Stomach smooth muscle (tissue), 2 donors: ENCODE measurements at regions not wholly inside any gene's neighbourhood (a gene's known extent, or its start where the extent isn't known, plus 50 kb on each side); places are given as distances from the start of the nearest gene placed in this dataset.
"Not testable (repeated sequence)": the region's sequence is repeated elsewhere in the genome, so short reads cannot be mapped to it uniquely, and the experiment has no call there.

ENCODE experiments used
- H3K27ac ChIP-seq: one replicate; pipeline ENCODE4 v1.7.0; 2013; ENCODE audit warnings: mild to moderate bottlenecking, low read length, inconsistent platforms
- H3K27me3 ChIP-seq, 2 donors: one replicate each; pipeline ENCODE4 v1.7.0; 2013; ENCODE audit warnings: low read length in 2 of 2; ENCODE audit not compliant: insufficient read depth in 2 of 2, control insufficient read depth in 1 of 2
- H3K36me3 ChIP-seq, 2 donors: one replicate each; pipeline ENCODE4 v1.7.0; 2013; ENCODE audit warnings: low read length in 2 of 2; ENCODE audit not compliant: control insufficient read depth in 2 of 2, insufficient read depth in 2 of 2
- H3K4me1 ChIP-seq: one replicate; pipeline ENCODE4 v1.7.0; 2013; ENCODE audit warnings: low read length; ENCODE audit not compliant: control insufficient read depth, insufficient read depth
- H3K4me3 ChIP-seq, 2 donors: one replicate each; pipeline ENCODE4 v1.7.0; 2013; ENCODE audit warnings: low read length in 2 of 2
- H3K9ac ChIP-seq, 2 donors: one replicate each; pipeline ENCODE4 v1.7.0; 2013; ENCODE audit warnings: low read length in 2 of 2, mild to moderate bottlenecking in 1 of 2
- H3K9me3 ChIP-seq, 2 donors: one replicate each; pipeline ENCODE4 v1.7.0; 2013; ENCODE audit warnings: low read length in 2 of 2; ENCODE audit not compliant: control insufficient read depth in 2 of 2
- donor health status: healthy.
- donor health status: Pancreatic carcinoma.

DNA sequence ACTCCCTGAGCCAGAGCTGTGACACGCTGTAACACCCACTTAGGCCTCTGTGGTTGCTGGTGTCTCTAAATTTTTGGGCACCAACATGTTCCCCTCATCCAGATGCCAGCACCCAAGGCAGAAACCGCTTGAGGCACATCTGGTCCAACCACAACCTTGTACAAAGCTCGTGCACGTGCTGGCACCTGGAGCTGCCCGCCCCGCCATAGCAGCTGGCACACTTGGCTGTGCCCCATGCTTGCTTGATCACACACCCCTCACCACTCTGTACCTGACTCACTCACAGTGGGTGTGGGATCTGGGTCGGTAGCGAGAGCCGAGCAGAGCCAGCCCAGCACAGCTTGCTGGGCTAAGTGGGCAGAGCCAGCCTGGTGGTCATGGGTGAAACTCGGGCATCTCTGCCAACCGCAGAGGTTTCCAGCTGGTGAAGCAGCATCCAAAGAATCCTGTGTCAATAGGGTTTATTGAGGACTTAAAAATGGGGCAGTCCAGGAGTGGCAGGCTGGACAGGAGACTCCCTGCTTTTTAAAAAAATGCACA lies 1210.4 kb downstream of the TYW1 start:
- Histone ChIP-seq H3K4me1 (no peaks in the 10 kb centered on the region), H3K36me3 (no peaks in the 10 kb centered on the region), H3K9ac (no peak overlapping the region), H3K9me3 (no peaks in the 10 kb centered on the region), H3K27me3 (no peaks in the 10 kb centered on the region), H3K27ac (no peak overlapping the region), H3K4me3 (no peak overlapping the region)

DNA sequence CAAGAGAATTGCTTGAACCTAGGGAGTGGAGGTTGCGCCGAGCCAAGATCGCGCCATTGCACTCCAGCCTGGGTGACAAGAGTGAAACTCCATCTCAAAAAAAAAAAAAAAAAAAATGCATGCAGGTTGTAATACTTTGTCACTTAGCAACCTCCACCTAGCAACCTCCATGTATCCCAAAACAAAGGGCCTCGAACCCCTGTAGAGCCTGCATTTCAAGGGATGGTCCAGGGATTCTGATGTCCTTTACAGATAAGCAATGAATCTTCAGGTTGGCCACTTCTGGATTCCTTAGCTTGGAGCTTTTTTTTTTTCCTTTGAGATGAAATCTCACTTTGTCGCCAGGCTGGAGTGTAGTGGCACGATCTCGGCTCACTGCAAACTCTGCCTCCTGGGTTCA lies 1211.0 kb downstream of the TYW1 start:
- Histone ChIP-seq H3K9ac (no peak overlapping the region), H3K4me1 (no peaks in the 10 kb centered on the region), H3K36me3 (no peaks in the 10 kb centered on the region), H3K4me3 (no peak overlapping the region), H3K9me3 (no peaks in the 10 kb centered on the region), H3K27ac (no peak overlapping the region), H3K27me3 (no peaks in the 10 kb centered on the region)

DNA sequence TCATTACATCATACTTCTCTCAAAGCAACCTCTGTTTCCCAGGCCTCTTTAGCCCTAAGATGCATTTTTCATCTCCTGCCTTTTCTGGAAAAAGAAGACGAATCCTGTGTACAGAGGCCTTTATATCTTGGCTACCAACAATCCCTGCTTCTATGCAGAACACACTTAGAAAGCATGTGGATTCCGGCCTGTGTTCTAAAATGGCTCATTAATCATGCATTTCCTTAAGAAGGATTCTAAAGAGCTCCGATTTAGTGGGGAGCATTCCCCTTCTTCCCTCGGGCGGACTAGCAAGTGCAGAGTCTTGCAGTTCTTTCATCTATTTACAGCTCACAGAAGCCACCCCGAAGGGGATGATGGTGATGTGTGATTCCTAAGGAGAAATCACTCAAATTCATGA lies 1212.9 kb downstream of the TYW1 start:
- Histone ChIP-seq H3K27me3 (no peaks in the 10 kb centered on the region), H3K9ac (no peak overlapping the region), H3K36me3 (no peaks in the 10 kb centered on the region), H3K4me3 (no peak overlapping the region), H3K4me1 (no peaks in the 10 kb centered on the region), H3K27ac (no peak overlapping the region), H3K9me3 (no peaks in the 10 kb centered on the region)

DNA sequence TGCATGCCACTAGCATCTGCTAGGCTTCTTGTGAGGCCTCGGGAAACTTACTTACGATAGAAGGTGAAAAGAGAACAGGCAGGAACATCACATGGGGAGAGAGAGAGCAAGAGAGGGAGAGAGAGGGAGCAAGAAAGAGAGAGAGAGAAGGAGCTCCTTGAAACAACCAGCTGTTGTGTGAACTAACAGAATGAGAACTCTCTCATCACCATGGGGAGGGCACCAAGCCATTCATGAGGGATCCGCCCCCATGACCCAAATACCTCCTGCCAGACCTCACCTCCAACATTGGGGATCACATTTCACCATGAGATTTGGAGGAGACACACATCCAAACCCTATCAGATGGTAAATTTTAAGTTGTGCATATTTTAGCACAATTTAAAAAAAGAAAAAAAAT lies 1217.2 kb downstream of the TYW1 start:
- no peaks in the 10 kb centered on the region for H3K9me3 ChIP-seq
- no peaks in the 10 kb centered on the region for H3K36me3 ChIP-seq

DNA sequence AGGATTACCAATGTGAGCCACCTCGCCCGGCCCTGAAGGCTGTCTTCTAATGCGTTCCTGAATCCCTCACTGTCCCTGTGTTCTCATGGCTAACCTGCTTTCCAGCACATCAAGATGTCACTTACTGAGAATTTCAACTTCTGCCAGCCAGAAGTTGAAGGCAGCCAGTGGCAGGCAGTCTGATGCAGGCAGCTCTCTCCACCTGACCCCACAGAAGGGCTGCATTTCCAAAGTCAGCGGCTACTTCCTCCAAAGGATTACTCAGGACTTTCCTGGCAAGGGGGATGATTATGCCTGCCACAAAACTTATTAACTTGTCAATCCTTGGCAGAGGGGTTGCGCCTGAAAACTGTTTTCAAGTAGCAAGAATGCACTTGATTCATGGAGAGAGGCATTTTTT lies 1219.4 kb downstream of the TYW1 start:
- no peaks in the 10 kb centered on the region for H3K4me1 ChIP-seq
- H3K27ac ChIP-seq, result no peak overlapping the region
- no peak overlapping the region for H3K9ac ChIP-seq
- no peaks in the 10 kb centered on the region for H3K36me3 ChIP-seq
- H3K27me3 ChIP-seq, result no peaks in the 10 kb centered on the region
- no peak overlapping the region for H3K4me3 ChIP-seq
- no peaks in the 10 kb centered on the region for H3K9me3 ChIP-seq

More for the DNA sequence above, 1217.2 kb downstream of the TYW1 start:
- H3K27me3 ChIP-seq, result no peaks in the 10 kb centered on the region
- no peak overlapping the region for H3K4me3 ChIP-seq
- no peak overlapping the region for H3K27ac ChIP-seq
- H3K9ac ChIP-seq, result no peak overlapping the region
- no peaks in the 10 kb centered on the region for H3K4me1 ChIP-seq

DNA sequence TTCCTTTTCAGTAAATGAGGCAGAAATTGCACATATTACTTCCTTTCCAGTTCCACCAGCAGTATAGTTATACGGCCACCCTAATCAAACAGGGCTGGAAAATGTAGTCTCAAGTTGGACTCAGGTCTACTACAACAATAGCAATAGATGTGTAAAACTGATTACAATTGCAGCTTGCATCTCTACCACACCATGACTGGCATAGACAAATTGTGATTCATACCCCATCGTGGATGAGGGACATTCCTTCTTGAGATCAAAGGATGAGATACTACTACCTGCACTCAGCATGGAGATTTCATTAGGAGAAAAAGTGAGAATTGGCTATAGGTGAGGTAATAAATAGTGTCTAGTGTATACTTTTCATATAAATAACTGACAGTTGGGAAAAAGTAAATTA lies 1220.8 kb downstream of the TYW1 start:
- Histone ChIP-seq H3K9ac (no peak overlapping the region), H3K4me3 (no peak overlapping the region), H3K9me3 (no peaks in the 10 kb centered on the region), H3K27me3 (no peaks in the 10 kb centered on the region), H3K27ac (no peak overlapping the region), H3K36me3 (no peaks in the 10 kb centered on the region), H3K4me1 (no peaks in the 10 kb centered on the region)

DNA sequence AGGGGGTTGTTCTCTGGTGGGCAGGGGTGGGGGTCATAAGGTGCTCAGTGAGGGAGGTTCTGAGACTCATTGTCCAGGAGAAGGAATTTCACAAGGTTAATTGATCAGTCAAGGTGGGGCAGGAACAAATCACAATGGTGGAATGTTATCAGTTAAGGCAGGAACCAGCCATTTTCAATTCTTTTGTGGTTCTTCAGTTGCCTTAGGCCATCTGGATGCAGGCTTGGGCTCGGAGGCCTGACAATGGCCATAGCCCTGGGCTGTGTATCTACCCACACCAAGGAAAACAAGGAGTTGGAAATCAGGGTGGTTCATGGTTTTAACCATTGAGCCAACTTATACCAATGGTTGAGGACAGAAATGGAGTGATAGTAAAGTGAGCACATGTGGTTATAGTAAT lies 1221.8 kb downstream of the TYW1 start:
- H3K9me3 ChIP-seq, result no peaks in the 10 kb centered on the region
- H3K27me3 ChIP-seq, result no peaks in the 10 kb centered on the region
- no peaks in the 10 kb centered on the region for H3K4me1 ChIP-seq
- no peak overlapping the region for H3K9ac ChIP-seq
- no peak overlapping the region for H3K27ac ChIP-seq
- H3K4me3 ChIP-seq, result no peak overlapping the region
- H3K36me3 ChIP-seq, result no peaks in the 10 kb centered on the region

DNA sequence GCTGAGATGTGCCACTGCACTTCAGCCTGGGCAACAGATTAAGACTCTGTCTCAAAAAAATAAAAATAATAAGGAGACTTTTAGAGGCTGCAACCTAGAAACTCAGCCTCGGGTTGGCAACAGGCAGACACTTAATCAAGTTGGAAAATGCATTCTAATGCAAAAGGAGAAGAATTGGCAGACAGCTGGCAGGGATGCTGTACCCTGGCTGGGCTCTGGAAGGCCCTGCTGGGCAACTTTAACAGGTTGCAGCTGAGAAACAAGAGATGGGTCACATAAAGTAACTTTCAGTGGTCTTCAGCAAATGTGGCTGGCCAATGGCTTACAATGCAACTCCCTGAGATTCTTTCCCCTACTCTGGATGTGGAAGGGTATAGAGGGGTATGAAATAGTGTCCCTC lies 1225.7 kb downstream of the TYW1 start:
- H3K9ac ChIP-seq, result no peak overlapping the region

DNA sequence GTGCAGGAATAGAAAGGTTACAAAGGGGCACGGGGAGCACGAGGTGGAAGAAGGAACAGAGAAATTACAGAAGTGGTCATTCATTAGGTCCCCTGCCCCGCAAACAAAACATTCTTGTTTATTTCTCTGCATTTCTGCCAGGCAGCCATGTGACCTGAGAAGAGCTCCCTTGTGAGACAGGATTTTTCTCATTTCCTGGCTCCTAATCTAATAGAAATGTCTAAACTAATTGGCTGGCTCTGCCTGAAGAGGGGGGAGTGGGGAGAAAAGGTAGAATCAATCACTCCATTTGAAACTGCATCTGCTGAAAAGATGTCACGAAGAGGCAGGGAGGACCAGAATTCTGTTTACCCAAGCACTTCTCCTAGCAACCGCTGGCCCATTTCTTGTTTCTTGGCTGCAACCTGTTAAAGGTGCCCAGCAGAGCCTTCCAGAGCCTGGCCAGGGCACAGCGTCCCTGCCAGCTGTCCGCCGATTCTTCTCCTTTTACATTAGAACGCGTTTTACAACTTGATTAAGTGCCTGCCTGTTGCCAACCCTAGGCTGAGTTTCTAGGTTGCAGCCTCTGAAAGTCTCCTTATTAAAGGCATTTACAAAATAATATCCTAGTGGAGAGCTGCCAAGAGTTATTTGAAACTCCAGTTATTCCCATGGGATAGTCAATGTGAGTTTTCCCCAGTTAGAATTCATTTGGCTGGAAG lies 1227.6 kb downstream of the TYW1 start:
- no peaks in the 10 kb centered on the region for H3K9me3 ChIP-seq
- no peak overlapping the region for H3K9ac ChIP-seq
- H3K27ac ChIP-seq, result no peak overlapping the region

More for the DNA sequence above, 1225.7 kb downstream of the TYW1 start:
- Histone ChIP-seq H3K36me3 (no peaks in the 10 kb centered on the region), H3K27ac (no peak overlapping the region), H3K9me3 (no peaks in the 10 kb centered on the region), H3K4me1 (peaks cover 4% of the 10 kb centered on the region), H3K27me3 (no peaks in the 10 kb centered on the region), H3K4me3 (no peak overlapping the region)

DNA sequence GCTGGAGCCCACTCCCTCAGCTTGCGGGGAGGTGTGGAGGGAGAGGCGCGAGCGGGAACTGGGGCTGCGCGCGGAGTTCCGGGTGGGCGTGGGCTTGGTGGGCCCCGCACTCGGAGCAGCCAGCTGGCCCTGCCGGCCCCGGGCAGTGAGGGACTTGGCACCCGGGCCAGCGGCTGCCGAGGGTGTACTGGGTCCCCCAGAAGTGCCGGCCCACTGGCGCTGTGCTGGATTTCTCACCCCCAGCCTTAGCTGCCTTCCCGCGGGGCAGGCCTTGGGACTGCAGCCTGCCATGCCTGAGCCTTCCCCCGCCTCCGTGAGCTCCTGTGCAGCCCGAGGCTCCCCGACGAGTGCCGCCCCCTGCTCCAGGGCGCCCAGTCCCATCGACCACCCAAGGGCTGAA lies 1234.4 kb downstream of the TYW1 start:
- H3K4me3 ChIP-seq, H3K27me3 ChIP-seq, H3K9me3 ChIP-seq, H3K9ac ChIP-seq, H3K4me1 ChIP-seq, H3K36me3 ChIP-seq, H3K27ac ChIP-seq: not testable (repeated sequence)

More for the DNA sequence above, 1227.6 kb downstream of the TYW1 start:
- no peaks in the 10 kb centered on the region for H3K36me3 ChIP-seq
- H3K27me3 ChIP-seq, result no peaks in the 10 kb centered on the region
- H3K4me3 ChIP-seq, result no peak overlapping the region
- H3K4me1 ChIP-seq, result peaks cover 4% of the 10 kb centered on the region

DNA sequence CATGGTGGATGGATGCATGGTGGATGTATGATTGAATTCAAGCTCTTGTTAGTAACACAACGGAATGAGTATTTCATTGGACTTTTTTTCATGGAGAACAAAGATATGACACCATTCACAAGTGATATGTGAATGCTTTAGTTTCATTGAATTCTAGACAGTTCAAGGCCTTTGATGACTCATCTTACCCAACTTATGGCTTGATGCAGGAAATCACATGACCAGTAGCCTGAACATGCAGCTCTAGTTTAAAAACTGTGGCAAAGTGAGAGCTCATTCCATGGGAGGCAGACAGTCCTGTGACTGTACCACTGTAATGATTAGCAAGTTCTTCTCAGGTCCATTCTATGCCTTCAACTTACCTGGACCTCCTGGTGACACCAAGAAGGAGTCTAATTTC lies 1239.3 kb downstream of the TYW1 start:
- H3K9ac ChIP-seq, result no peak overlapping the region
- H3K9me3 ChIP-seq, result peaks cover 0 to under 1% of the 10 kb centered on the region in 2 donors
- H3K27me3 ChIP-seq, result no peaks in the 10 kb centered on the region
- H3K4me1 ChIP-seq, result no peaks in the 10 kb centered on the region
- H3K4me3 ChIP-seq, result no peak overlapping the region
- no peaks in the 10 kb centered on the region for H3K36me3 ChIP-seq
- no peak overlapping the region for H3K27ac ChIP-seq
